NCI-H2171 treated with DMSO at 0.1 percent for 48 hours (cell line): ENCODE measurements at regions not wholly inside any gene's neighbourhood (a gene's known extent, or its start where the extent isn't known, plus 50 kb on each side); places are given as distances from the start of the nearest gene placed in this dataset.

Experiments
- DNase-seq: peaks from one replicate; lab custom pipeline; 2025; lab: John Stamatoyannopoulos, UW

GRCh38 chr2:5751873-5752482 lies 59.8 kb downstream of the SOX11 start:
- DNase-seq, result no peak

GRCh38 chr2:5756272-5756671 lies 64.1 kb downstream of the SOX11 start:
- DNase-seq, result no peak

- no peak for DNase-seq
These were observed 66.2 kb downstream of the SOX11 start for GRCh38 chr2:5758346-5758745.

GRCh38 chr2:5759949-5760348 lies 67.8 kb downstream of the SOX11 start:
- DNase-seq, result no peak

GRCh38 chr2:5763531-5763930 lies 71.3 kb downstream of the SOX11 start:
- DNase-seq, result no peak

GRCh38 chr2:5764041-5764440 lies 71.9 kb downstream of the SOX11 start:
- no peak for DNase-seq

GRCh38 chr2:5766056-5766455 lies 73.9 kb downstream of the SOX11 start:
- DNase-seq, result no peak

- no peak for DNase-seq
These were observed 74.4 kb downstream of the SOX11 start for GRCh38 chr2:5766561-5766960.

GRCh38 chr2:5777131-5777535 lies 84.9 kb downstream of the SOX11 start:
- no peak for DNase-seq

- no peak for DNase-seq
These were observed 89.5 kb downstream of the SOX11 start for GRCh38 chr2:5781679-5782078.

GRCh38 chr2:5782103-5782502 lies 89.9 kb downstream of the SOX11 start:
- no peak for DNase-seq

GRCh38 chr2:5788447-5788846 lies 96.3 kb downstream of the SOX11 start:
- DNase-seq, result no peak

GRCh38 chr2:5791371-5791770 lies 99.2 kb downstream of the SOX11 start:
- no peak for DNase-seq

- DNase-seq, result no peak
These were observed 101.8 kb downstream of the SOX11 start for GRCh38 chr2:5794012-5794411.

- DNase-seq, result no peak
These were observed 105.9 kb downstream of the SOX11 start for GRCh38 chr2:5798084-5798483.

GRCh38 chr2:5799348-5799747 lies 107.2 kb downstream of the SOX11 start:
- no peak for DNase-seq

GRCh38 chr2:5803547-5803946 lies 111.4 kb downstream of the SOX11 start:
- DNase-seq, result no peak

- DNase-seq, result no peak
These were observed 126.9 kb downstream of the SOX11 start for GRCh38 chr2:5818961-5819600.

- no peak for DNase-seq
These were observed 131.9 kb downstream of the SOX11 start for GRCh38 chr2:5824126-5824525.

- no peak for DNase-seq
These were observed 133.5 kb downstream of the SOX11 start for GRCh38 chr2:5825686-5826085.

- DNase-seq, result peak; percentile 22
These were observed 134.9 kb downstream of the SOX11 start for GRCh38 chr2:5826979-5827655.

GRCh38 chr2:5834501-5834900 lies 142.3 kb downstream of the SOX11 start:
- no peak for DNase-seq

GRCh38 chr2:5839550-5839949 lies 147.4 kb downstream of the SOX11 start:
- no peak for DNase-seq

GRCh38 chr2:5841126-5841525 lies 148.9 kb downstream of the SOX11 start:
- DNase-seq, result no peak
